GM12874 (cell line): ENCODE measurements at regions not wholly inside any gene's neighbourhood (a gene's known extent, or its start where the extent isn't known, plus 50 kb on each side); places are given as distances from the start of the nearest gene placed in this dataset.

Experiments
- TF ChIP-seq, protein P1 (sequence below): IDR thresholded peaks from 2 replicates; pipeline ENCODE4 v1.5.1; 2011; ENCODE audit warnings: low read depth, mild to moderate bottlenecking, control low read depth, low read length, moderate library complexity; ENCODE audit not compliant: insufficient read depth

DNA sequence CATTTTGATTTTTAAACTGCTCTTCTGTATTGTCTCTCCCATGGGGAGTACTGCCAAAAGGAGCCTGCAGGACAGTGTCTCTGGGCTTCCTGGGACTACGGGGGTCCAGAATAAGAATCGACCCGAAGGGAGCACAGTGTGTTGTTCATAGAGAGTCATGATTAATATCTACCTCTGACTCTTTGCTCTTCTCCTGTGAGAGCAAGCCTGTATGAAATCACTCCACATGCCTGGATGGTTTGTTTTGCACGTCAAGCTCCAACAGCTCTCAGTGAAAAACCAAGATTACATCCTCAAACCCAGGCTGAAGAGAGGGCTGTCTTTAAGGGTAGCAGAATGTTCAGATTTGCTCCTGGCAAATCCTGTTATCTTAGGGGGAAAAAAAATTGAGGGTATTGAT, 1860.0 kb upstream of the WWC1 start:
- TF ChIP-seq, protein P1, sequence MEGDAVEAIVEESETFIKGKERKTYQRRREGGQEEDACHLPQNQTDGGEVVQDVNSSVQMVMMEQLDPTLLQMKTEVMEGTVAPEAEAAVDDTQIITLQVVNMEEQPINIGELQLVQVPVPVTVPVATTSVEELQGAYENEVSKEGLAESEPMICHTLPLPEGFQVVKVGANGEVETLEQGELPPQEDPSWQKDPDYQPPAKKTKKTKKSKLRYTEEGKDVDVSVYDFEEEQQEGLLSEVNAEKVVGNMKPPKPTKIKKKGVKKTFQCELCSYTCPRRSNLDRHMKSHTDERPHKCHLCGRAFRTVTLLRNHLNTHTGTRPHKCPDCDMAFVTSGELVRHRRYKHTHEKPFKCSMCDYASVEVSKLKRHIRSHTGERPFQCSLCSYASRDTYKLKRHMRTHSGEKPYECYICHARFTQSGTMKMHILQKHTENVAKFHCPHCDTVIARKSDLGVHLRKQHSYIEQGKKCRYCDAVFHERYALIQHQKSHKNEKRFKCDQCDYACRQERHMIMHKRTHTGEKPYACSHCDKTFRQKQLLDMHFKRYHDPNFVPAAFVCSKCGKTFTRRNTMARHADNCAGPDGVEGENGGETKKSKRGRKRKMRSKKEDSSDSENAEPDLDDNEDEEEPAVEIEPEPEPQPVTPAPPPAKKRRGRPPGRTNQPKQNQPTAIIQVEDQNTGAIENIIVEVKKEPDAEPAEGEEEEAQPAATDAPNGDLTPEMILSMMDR: no peak

- TF ChIP-seq, protein P1: no peak
These were observed 1857.8 kb upstream of the WWC1 start for GRCh38 chr5:166433679-166434078.

- TF ChIP-seq, protein P1: no peak
These were observed 1854.6 kb upstream of the WWC1 start for GRCh38 chr5:166436872-166437271.

DNA sequence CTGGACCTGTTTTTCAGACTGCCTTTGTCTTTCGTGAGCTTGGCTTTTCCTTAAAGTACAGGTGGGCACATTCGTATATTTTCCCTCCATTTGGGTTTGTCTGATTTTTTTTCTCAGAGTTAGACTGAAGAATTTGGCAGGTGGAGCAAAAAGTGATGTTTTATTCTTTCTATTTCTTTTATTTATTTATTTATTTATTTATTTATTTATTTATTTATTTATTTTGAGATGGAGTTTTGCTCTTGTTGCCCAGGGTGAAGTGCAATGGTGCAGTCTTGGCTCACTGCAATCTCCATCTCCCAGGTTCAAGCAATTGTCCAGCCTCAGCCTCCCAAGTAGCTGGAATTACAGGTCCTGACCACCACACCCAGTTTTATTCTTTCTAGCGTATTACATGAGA, 1805.1 kb upstream of the WWC1 start:
- TF ChIP-seq, protein P1: no peak

GRCh38 chr5:166488560-166488959, 1802.9 kb upstream of the WWC1 start:
- TF ChIP-seq, protein P1: no peak

DNA sequence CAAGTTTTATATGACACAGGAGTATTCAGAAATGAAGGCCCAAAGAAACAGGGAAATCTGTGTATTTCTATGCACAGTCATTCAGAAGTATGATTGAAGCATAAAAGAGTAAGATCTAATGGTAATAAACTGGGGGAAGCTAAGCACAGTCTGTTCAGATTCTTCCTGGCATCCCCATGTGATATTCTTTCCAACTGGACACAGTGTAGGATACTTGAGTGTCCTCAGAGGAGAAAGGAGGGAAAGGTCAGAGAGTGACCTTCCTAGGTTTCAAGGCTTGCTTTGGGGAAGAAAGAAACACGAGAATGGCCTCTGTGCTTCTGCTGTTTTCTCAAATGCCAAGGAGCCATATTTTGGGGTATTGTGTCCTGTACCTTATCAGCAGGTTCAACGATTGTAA, 1798.4 kb upstream of the WWC1 start:
- TF ChIP-seq, protein P1: no peak

- TF ChIP-seq, protein P1: no peak
These were observed 1797.8 kb upstream of the WWC1 start for GRCh38 chr5:166493612-166494011.

DNA sequence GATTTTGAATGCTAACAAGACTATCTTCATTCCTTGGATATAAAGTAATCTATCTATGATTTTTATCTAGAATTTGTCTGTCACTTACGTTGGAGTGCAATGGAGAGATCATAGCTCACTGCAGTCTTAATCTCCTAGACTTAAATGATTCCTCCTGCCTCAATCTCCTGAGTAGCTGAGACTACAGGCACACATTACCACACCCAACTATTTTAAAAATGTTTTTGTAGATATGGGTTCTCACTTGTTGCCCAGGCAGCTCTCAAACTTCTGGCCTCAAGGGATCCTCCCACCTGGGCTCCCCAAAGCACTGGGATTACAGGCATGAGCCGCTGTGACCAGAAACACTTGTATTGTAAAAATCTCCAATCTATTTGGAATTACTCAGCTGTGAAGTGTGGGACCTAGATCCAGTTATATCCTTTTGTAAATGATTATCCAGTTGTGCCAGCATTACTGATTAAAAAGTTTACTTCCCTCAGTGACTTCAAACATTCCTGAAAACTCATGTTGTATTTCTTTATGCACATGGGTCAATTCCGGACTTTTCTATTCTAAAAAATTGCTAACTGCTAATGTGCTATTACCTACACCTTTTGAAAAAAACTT, 1793.8 kb upstream of the WWC1 start:
- TF ChIP-seq, protein P1: no peak
